ENCODE measurements at regions not wholly inside any gene's neighbourhood (a gene's known extent, or its start where the extent isn't known, plus 50 kb on each side); places are given as distances from the start of the nearest gene placed in this dataset.

DNA sequence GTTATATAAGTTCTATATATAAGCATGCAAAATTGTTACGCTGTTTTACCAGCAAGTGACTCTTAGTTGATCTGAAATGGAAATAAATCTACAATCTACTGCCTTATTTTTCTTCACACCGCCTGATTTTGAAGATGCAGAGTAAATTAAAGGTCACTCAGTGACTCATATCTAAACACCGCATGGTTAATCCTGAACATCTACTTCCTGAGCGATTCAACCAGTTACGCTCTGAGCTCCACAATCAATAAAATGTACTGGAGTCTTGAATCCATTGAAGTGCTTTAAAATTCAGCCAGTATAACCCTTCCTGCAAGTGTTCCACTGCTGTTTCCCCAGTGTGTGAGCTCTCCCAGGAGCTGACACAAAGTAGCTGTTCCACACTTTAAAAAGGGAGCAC is 192.8 kb downstream of the SLC7A11 start:
- TF ChIP-seq, protein P1, sequence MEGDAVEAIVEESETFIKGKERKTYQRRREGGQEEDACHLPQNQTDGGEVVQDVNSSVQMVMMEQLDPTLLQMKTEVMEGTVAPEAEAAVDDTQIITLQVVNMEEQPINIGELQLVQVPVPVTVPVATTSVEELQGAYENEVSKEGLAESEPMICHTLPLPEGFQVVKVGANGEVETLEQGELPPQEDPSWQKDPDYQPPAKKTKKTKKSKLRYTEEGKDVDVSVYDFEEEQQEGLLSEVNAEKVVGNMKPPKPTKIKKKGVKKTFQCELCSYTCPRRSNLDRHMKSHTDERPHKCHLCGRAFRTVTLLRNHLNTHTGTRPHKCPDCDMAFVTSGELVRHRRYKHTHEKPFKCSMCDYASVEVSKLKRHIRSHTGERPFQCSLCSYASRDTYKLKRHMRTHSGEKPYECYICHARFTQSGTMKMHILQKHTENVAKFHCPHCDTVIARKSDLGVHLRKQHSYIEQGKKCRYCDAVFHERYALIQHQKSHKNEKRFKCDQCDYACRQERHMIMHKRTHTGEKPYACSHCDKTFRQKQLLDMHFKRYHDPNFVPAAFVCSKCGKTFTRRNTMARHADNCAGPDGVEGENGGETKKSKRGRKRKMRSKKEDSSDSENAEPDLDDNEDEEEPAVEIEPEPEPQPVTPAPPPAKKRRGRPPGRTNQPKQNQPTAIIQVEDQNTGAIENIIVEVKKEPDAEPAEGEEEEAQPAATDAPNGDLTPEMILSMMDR (IDR thresholded peaks at IDR 0.05): no peak
- no peak for TF ChIP-seq POLR2AphosphoS5 (IDR thresholded peaks at IDR 0.05)
